ENCODE measurements at regions not wholly inside any gene's neighbourhood (a gene's known extent, or its start where the extent isn't known, plus 50 kb on each side); places are given as distances from the start of the nearest gene placed in this dataset.

- no peak for ATAC-seq
Measured at GRCh38 chr2:175461839-175462238, 280.3 kb upstream of the ATP5MC3 start.

GRCh38 chr2:175457895-175458448 lies 276.5 kb upstream of the ATP5MC3 start:
- Histone ChIP-seq H3K27me3 (ENCODE audit: control insufficient read depth, insufficient read depth) (no peaks in the 10 kb centered on the region), H3K9me3 (ENCODE audit: control insufficient read depth, low read length) (peaks cover 2% of the 10 kb centered on the region), H3K27ac (ENCODE audit: low read length) (no peak overlapping the region), H3K4me1 (ENCODE audit: control insufficient read depth, insufficient read depth, low read length) (no peaks in the 10 kb centered on the region), H3K4me3 (ENCODE audit: low read length) (no peak overlapping the region)
- DNase-seq (no peak), ATAC-seq (no peak)
- intact Hi-C loops (cut with DNase I): no loop called here
- WGBS: 58% methylated on average over 7 of the region's 7 CpGs

More at GRCh38 chr2:175461839-175462238, 280.3 kb upstream of the ATP5MC3 start:
- no peaks in the 10 kb centered on the region for H3K27me3 ChIP-seq (ENCODE audit: control insufficient read depth, insufficient read depth)
- no peak overlapping the region for H3K4me3 ChIP-seq (ENCODE audit: low read length)
- intact Hi-C loops (cut with DNase I): no loop called here
- DNase-seq: no peak
- H3K4me1 ChIP-seq (ENCODE audit: control insufficient read depth, insufficient read depth, low read length): no peaks in the 10 kb centered on the region
- 65% methylated on average over 5 of the region's 5 CpGs for WGBS
- no peak overlapping the region for H3K27ac ChIP-seq (ENCODE audit: low read length)
- H3K9me3 ChIP-seq (ENCODE audit: control insufficient read depth, low read length): peaks cover 2% of the 10 kb centered on the region

- no peak for ATAC-seq
- H3K4me3 ChIP-seq (ENCODE audit: low read length): no peak overlapping the region
- no peaks in the 10 kb centered on the region for H3K9me3 ChIP-seq (ENCODE audit: control insufficient read depth, low read length)
- H3K4me1 ChIP-seq (ENCODE audit: control insufficient read depth, insufficient read depth, low read length): no peaks in the 10 kb centered on the region
- no peaks in the 10 kb centered on the region for H3K27me3 ChIP-seq (ENCODE audit: control insufficient read depth, insufficient read depth)
- H3K27ac ChIP-seq (ENCODE audit: low read length): no peak overlapping the region
- intact Hi-C loops (cut with DNase I): no loop called here
- 79% methylated on average over 4 of the region's 4 CpGs for WGBS
- DNase-seq: no peak
Measured at GRCh38 chr2:175454953-175455389, 273.5 kb upstream of the ATP5MC3 start.

GRCh38 chr2:175450029-175450760 lies 268.7 kb upstream of the ATP5MC3 start:
- Histone ChIP-seq H3K27me3 (ENCODE audit: control insufficient read depth, insufficient read depth) (no peaks in the 10 kb centered on the region), H3K9me3 (ENCODE audit: control insufficient read depth, low read length) (no peaks in the 10 kb centered on the region), H3K27ac (ENCODE audit: low read length) (no peak overlapping the region), H3K4me1 (ENCODE audit: control insufficient read depth, insufficient read depth, low read length) (no peaks in the 10 kb centered on the region), H3K4me3 (ENCODE audit: low read length) (no peak overlapping the region)
- intact Hi-C loops (cut with DNase I): no loop called here
- ATAC-seq (no peak), DNase-seq (no peak)
- WGBS: 59% methylated on average over 2 of the region's 2 CpGs

GRCh38 chr2:175449616-175450015 lies 268.1 kb upstream of the ATP5MC3 start:
- intact Hi-C loops (cut with DNase I): no loop called here
- H3K27ac ChIP-seq (ENCODE audit: low read length): no peak overlapping the region
- H3K4me3 ChIP-seq (ENCODE audit: low read length): no peak overlapping the region
- no peak for DNase-seq
- no peaks in the 10 kb centered on the region for H3K27me3 ChIP-seq (ENCODE audit: control insufficient read depth, insufficient read depth)
- H3K4me1 ChIP-seq (ENCODE audit: control insufficient read depth, insufficient read depth, low read length): no peaks in the 10 kb centered on the region
- ATAC-seq: no peak
- H3K9me3 ChIP-seq (ENCODE audit: control insufficient read depth, low read length): no peaks in the 10 kb centered on the region

GRCh38 chr2:175446201-175446600 lies 264.7 kb upstream of the ATP5MC3 start:
- no peaks in the 10 kb centered on the region for H3K9me3 ChIP-seq (ENCODE audit: control insufficient read depth, low read length)
- no peaks in the 10 kb centered on the region for H3K4me1 ChIP-seq (ENCODE audit: control insufficient read depth, insufficient read depth, low read length)
- ATAC-seq: no peak
- 69% methylated on average over 4 of the region's 4 CpGs for WGBS
- DNase-seq: no peak
- H3K27ac ChIP-seq (ENCODE audit: low read length): no peak overlapping the region
- intact Hi-C loops (cut with DNase I): no loop called here
- no peak overlapping the region for H3K4me3 ChIP-seq (ENCODE audit: low read length)
- H3K27me3 ChIP-seq (ENCODE audit: control insufficient read depth, insufficient read depth): no peaks in the 10 kb centered on the region

- WGBS: 82% methylated on average over 3 of the region's 3 CpGs
- no peaks in the 10 kb centered on the region for H3K4me1 ChIP-seq (ENCODE audit: control insufficient read depth, insufficient read depth, low read length)
- no peak overlapping the region for H3K27ac ChIP-seq (ENCODE audit: low read length)
- intact Hi-C loops (cut with DNase I): no loop called here
- no peaks in the 10 kb centered on the region for H3K27me3 ChIP-seq (ENCODE audit: control insufficient read depth, insufficient read depth)
- ATAC-seq (no peak), DNase-seq (no peak)
- no peaks in the 10 kb centered on the region for H3K9me3 ChIP-seq (ENCODE audit: control insufficient read depth, low read length)
- no peak overlapping the region for H3K4me3 ChIP-seq (ENCODE audit: low read length)
Measured at GRCh38 chr2:175445281-175445680, 263.8 kb upstream of the ATP5MC3 start.

GRCh38 chr2:175442441-175442840 lies 260.9 kb upstream of the ATP5MC3 start:
- Histone ChIP-seq H3K4me1 (ENCODE audit: control insufficient read depth, insufficient read depth, low read length) (no peaks in the 10 kb centered on the region), H3K27ac (ENCODE audit: low read length) (no peak overlapping the region), H3K27me3 (ENCODE audit: control insufficient read depth, insufficient read depth) (no peaks in the 10 kb centered on the region), H3K4me3 (ENCODE audit: low read length) (no peak overlapping the region), H3K9me3 (ENCODE audit: control insufficient read depth, low read length) (no peaks in the 10 kb centered on the region)
- 67% methylated on average over 6 of the region's 6 CpGs for WGBS
- intact Hi-C loops (cut with DNase I): no loop called here
- ATAC-seq: no peak
- no peak for DNase-seq

- Histone ChIP-seq H3K4me1 (ENCODE audit: control insufficient read depth, insufficient read depth, low read length) (no peaks in the 10 kb centered on the region), H3K27ac (ENCODE audit: low read length) (no peak overlapping the region), H3K9me3 (ENCODE audit: control insufficient read depth, low read length) (no peaks in the 10 kb centered on the region), H3K4me3 (ENCODE audit: low read length) (no peak overlapping the region), H3K27me3 (ENCODE audit: control insufficient read depth, insufficient read depth) (no peaks in the 10 kb centered on the region)
- 21% methylated on average over 5 of the region's 5 CpGs for WGBS
- DNase-seq (no peak), ATAC-seq (no peak)
- intact Hi-C loops (cut with DNase I): no loop called here
Measured at GRCh38 chr2:175441181-175441761, 259.8 kb upstream of the ATP5MC3 start.

- intact Hi-C loops (cut with DNase I): no loop called here
- no peaks in the 10 kb centered on the region for H3K27me3 ChIP-seq (ENCODE audit: control insufficient read depth, insufficient read depth)
- ATAC-seq: no peak
Measured at GRCh38 chr2:175439416-175439815, 257.9 kb upstream of the ATP5MC3 start.

GRCh38 chr2:175437167-175437566 lies 255.7 kb upstream of the ATP5MC3 start:
- no peaks in the 10 kb centered on the region for H3K27me3 ChIP-seq (ENCODE audit: control insufficient read depth, insufficient read depth)
- no peak for ATAC-seq
- intact Hi-C loops (cut with DNase I): no loop called here

More at GRCh38 chr2:175439416-175439815, 257.9 kb upstream of the ATP5MC3 start:
- Histone ChIP-seq H3K9me3 (ENCODE audit: control insufficient read depth, low read length) (no peaks in the 10 kb centered on the region), H3K4me1 (ENCODE audit: control insufficient read depth, insufficient read depth, low read length) (no peaks in the 10 kb centered on the region), H3K27ac (ENCODE audit: low read length) (no peak overlapping the region), H3K4me3 (ENCODE audit: low read length) (no peak overlapping the region)
- DNase-seq: no peak
- 38% methylated on average over 1 of the region's 1 CpG for WGBS

More at GRCh38 chr2:175437167-175437566, 255.7 kb upstream of the ATP5MC3 start:
- no peak overlapping the region for H3K4me3 ChIP-seq (ENCODE audit: low read length)
- H3K4me1 ChIP-seq (ENCODE audit: control insufficient read depth, insufficient read depth, low read length): no peaks in the 10 kb centered on the region
- no peak for DNase-seq
- no peaks in the 10 kb centered on the region for H3K9me3 ChIP-seq (ENCODE audit: control insufficient read depth, low read length)
- H3K27ac ChIP-seq (ENCODE audit: low read length): no peak overlapping the region
